ENCODE measurements at regions not wholly inside any gene's neighbourhood (a gene's known extent, or its start where the extent isn't known, plus 50 kb on each side); places are given as distances from the start of the nearest gene placed in this dataset.

GRCh38 chr10:107269626-107270025, 105.1 kb upstream of the SORCS1 start:
- TF ChIP-seq TCF7L2 (IDR thresholded peaks at IDR 0.05; ENCODE audit: borderline replicate concordance, low read depth, low read length): no peak
- TF ChIP-seq CTCF (tag by site-specific recombination; IDR thresholded peaks at IDR 0.05): no peak
- no peak for TF ChIP-seq GLIS1 (tag by site-specific recombination; IDR thresholded peaks at IDR 0.05)
- no peak for TF ChIP-seq ZNF423 (tag by site-specific recombination; IDR thresholded peaks at IDR 0.05)
- no peak for TF ChIP-seq ZNF549 (tag by site-specific recombination; IDR thresholded peaks at IDR 0.05)
- no peak for TF ChIP-seq ZFP37 (tag by site-specific recombination; IDR thresholded peaks at IDR 0.05)
- no peak for TF ChIP-seq ZNF785 (tag by site-specific recombination; IDR thresholded peaks at IDR 0.05)
- no peak for TF ChIP-seq PBX3 (CRISPR knock-in tag; IDR thresholded peaks at IDR 0.05)
- no peak for TF ChIP-seq ZNF580 (tag by site-specific recombination; IDR thresholded peaks at IDR 0.05)
- no peak for TF ChIP-seq ZNF292 (tag by site-specific recombination; IDR thresholded peaks at IDR 0.05; ENCODE audit: borderline replicate concordance, low read depth)
- no peak for TF ChIP-seq ZNF174 (tag by site-specific recombination; IDR thresholded peaks at IDR 0.05)
- no peak for TF ChIP-seq HOXA7 (CRISPR knock-in tag; IDR thresholded peaks at IDR 0.05; ENCODE audit: borderline replicate concordance)
- no peak for TF ChIP-seq ZNF18 (tag by site-specific recombination; IDR thresholded peaks at IDR 0.05)
- no peak for TF ChIP-seq ZNF140 (tag by site-specific recombination; IDR thresholded peaks at IDR 0.05)
